ENCODE measurements at regions not wholly inside any gene's neighbourhood (a gene's known extent, or its start where the extent isn't known, plus 50 kb on each side); places are given as distances from the start of the nearest gene placed in this dataset.

- no peak for TF ChIP-seq CTCF (conservative IDR thresholded peaks at IDR 0.05; ENCODE audit: low read depth in 2 of 2)
- no peak for TF ChIP-seq REST (IDR thresholded peaks at IDR 0.05; ENCODE audit: unreplicated experiment)
- no peak for TF ChIP-seq EZH2phosphoT487 (IDR thresholded peaks at IDR 0.05; ENCODE audit: unreplicated experiment)
- TF ChIP-seq POLR2AphosphoS5 (IDR thresholded peaks at IDR 0.05; ENCODE audit: low read depth), result no peak
- no peak for TF ChIP-seq EZH2 (IDR thresholded peaks at IDR 0.05; ENCODE audit: low read depth, unreplicated experiment)
These were observed 86.1 kb upstream of the SLC2A1 start for GRCh38 chr1:43044572-43045361.
